ENCODE measurements at regions not wholly inside any gene's neighbourhood (a gene's known extent, or its start where the extent isn't known, plus 50 kb on each side); places are given as distances from the start of the nearest gene placed in this dataset.
"Not testable (repeated sequence)": the region's sequence is repeated elsewhere in the genome, so short reads cannot be mapped to it uniquely, and the experiment has no call there.

- TF ChIP-seq, protein P1, sequence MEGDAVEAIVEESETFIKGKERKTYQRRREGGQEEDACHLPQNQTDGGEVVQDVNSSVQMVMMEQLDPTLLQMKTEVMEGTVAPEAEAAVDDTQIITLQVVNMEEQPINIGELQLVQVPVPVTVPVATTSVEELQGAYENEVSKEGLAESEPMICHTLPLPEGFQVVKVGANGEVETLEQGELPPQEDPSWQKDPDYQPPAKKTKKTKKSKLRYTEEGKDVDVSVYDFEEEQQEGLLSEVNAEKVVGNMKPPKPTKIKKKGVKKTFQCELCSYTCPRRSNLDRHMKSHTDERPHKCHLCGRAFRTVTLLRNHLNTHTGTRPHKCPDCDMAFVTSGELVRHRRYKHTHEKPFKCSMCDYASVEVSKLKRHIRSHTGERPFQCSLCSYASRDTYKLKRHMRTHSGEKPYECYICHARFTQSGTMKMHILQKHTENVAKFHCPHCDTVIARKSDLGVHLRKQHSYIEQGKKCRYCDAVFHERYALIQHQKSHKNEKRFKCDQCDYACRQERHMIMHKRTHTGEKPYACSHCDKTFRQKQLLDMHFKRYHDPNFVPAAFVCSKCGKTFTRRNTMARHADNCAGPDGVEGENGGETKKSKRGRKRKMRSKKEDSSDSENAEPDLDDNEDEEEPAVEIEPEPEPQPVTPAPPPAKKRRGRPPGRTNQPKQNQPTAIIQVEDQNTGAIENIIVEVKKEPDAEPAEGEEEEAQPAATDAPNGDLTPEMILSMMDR (IDR thresholded peaks at IDR 0.05 in 4 of 5, conservative IDR thresholded peaks at IDR 0.05 in 1 of 5), result not testable (repeated sequence)
- TF ChIP-seq POLR2A (IDR thresholded peaks at IDR 0.05), result not testable (repeated sequence)
Measured at GRCh38 chr1:163498391-163499330, 176.9 kb downstream of the NUF2 start.

All from gastrocnemius medialis (tissue), 4 donors.